GM23338 (cell line): ENCODE measurements at regions not wholly inside any gene's neighbourhood (a gene's known extent, or its start where the extent isn't known, plus 50 kb on each side); places are given as distances from the start of the nearest gene placed in this dataset.

Source experiments
- ATAC-seq: fragments of 200-7000 bp; cut with Tn5 transposase; 3 replicates; pipeline ENCODE4 v1.9.1; 2020
- DNase-seq: peaks from one replicate; pipeline ENCODE4 v3.0.0-alpha.2; 2015; ENCODE audit warnings: low spot score
- H2AFZ ChIP-seq: fragments of 200-600 bp; sonication (generic); 2 replicates; pipeline ENCODE4 v1.8.0; 2016; ENCODE audit warnings: antibody characterized with exemption, mild to moderate bottlenecking, moderate library complexity
- H3F3A ChIP-seq: fragments of 200-600 bp; sonication (generic); replicated peaks from 2 replicates; pipeline ENCODE4 v1.8.0; 2017; ENCODE audit warnings: antibody characterized with exemption, mixed run types, low read depth
- H3K27ac ChIP-seq: fragments of 200-600 bp; sonication (generic); 2 replicates; pipeline ENCODE4 v1.6.1; 2016; ENCODE audit warnings: low read depth
- H3K27me3 ChIP-seq: fragments of 200-600 bp; sonication (generic); 2 replicates; pipeline ENCODE4 v1.8.0; 2016; ENCODE audit warnings: mild to moderate bottlenecking, mixed run types, moderate library complexity; ENCODE audit not compliant: insufficient read depth
- H3K36me3 ChIP-seq: fragments of 200-600 bp; sonication (generic); 2 replicates; pipeline ENCODE4 v1.8.0; 2016; ENCODE audit warnings: mild to moderate bottlenecking; ENCODE audit not compliant: insufficient read depth
- H3K4me1 ChIP-seq: fragments of 200-600 bp; sonication (generic); 2 replicates; pipeline ENCODE4 v1.8.0; 2016; ENCODE audit warnings: mild to moderate bottlenecking, moderate library complexity; ENCODE audit not compliant: insufficient read depth
- H3K4me2 ChIP-seq: fragments of 200-600 bp; sonication (generic); 2 replicates; pipeline ENCODE4 v1.7.1; 2017; ENCODE audit warnings: mixed run types
- H3K4me3 ChIP-seq: fragments of 200-600 bp; sonication (generic); 2 replicates; pipeline ENCODE4 v1.6.1; 2016; ENCODE audit warnings: mixed run types
- H3K79me2 ChIP-seq: fragments of 200-600 bp; sonication (generic); replicated peaks from 2 replicates; pipeline ENCODE4 v1.8.0; 2017; ENCODE audit warnings: mild to moderate bottlenecking; ENCODE audit not compliant: insufficient read depth
- H3K9me2 ChIP-seq: fragments of 200-600 bp; sonication (generic); 2 replicates; pipeline ENCODE4 v1.8.0; 2017; ENCODE audit not compliant: insufficient read depth
- H4K20me1 ChIP-seq: fragments of 200-600 bp; sonication (generic); replicated peaks from 2 replicates; pipeline ENCODE4 v1.8.0; 2017; ENCODE audit warnings: mild to moderate bottlenecking; ENCODE audit not compliant: insufficient read depth
- H3K27ac Mint-ChIP-seq: 2 replicates; pipeline ENCODE4 v1.8.0; 2020; ENCODE audit warnings: inconsistent platforms, mild to moderate bottlenecking, moderate library complexity, mixed read lengths
- H3K27me3 Mint-ChIP-seq: 3 replicates; pipeline ENCODE4 v1.8.0; 2022; ENCODE audit warnings: low read depth, mild to moderate bottlenecking, moderate library complexity, mixed read lengths, inconsistent platforms; ENCODE audit not compliant: insufficient read depth, poor library complexity
- H3K36me3 Mint-ChIP-seq: 3 replicates; pipeline ENCODE4 v1.8.0; 2021; ENCODE audit warnings: low read depth, mild to moderate bottlenecking, inconsistent platforms, moderate library complexity, mixed read lengths
- H3K4me1 Mint-ChIP-seq: 3 replicates; pipeline ENCODE4 v1.8.0; 2020; ENCODE audit warnings: mild to moderate bottlenecking, inconsistent platforms, mixed read lengths
- H3K4me3 Mint-ChIP-seq: 3 replicates; pipeline ENCODE4 v1.8.0; 2021; ENCODE audit warnings: moderate library complexity, mild to moderate bottlenecking, inconsistent platforms, mixed read lengths
- H3K9me3 Mint-ChIP-seq: 3 replicates; pipeline ENCODE4 v1.8.0; 2020; ENCODE audit warnings: moderate library complexity, mild to moderate bottlenecking, inconsistent platforms, mixed read lengths
- CREB1 ChIP-seq: fragments of 250-450 bp; sonication (Bioruptor Pico); IDR thresholded peaks from 2 replicates; pipeline ENCODE4 v1.5.0; 2020; ENCODE audit warnings: low read depth, mild to moderate bottlenecking, moderate library complexity
- CTCF ChIP-seq, 2 experiments: fragments of 200-600 bp in 1 of 2; sonication (generic) in 1 of 2; conservative IDR thresholded peaks; 2 replicates each; pipeline versions ENCODE4 v1.5.1 to v1.6.1; 2016 to 2017; ENCODE audit warnings: antibody characterized with exemption in 2 of 2, low read depth in 2 of 2, mild to moderate bottlenecking in 2 of 2, moderate library complexity in 1 of 2
- ETS1 ChIP-seq: IDR thresholded peaks from 2 replicates; pipeline ENCODE4 v1.6.1; 2016; ENCODE audit warnings: antibody characterized with exemption
- EZH2 ChIP-seq: fragments of 200-600 bp; sonication (generic); IDR thresholded peaks from one replicate; pipeline ENCODE4 v1.8.0; 2017; ENCODE audit warnings: antibody characterized with exemption, mild to moderate bottlenecking, low read depth; ENCODE audit not compliant: unreplicated experiment
- EZH2phosphoT487 ChIP-seq: fragments of 200-600 bp; sonication (generic); IDR thresholded peaks from one replicate; pipeline ENCODE4 v1.8.1; 2018; ENCODE audit warnings: antibody characterized with exemption; ENCODE audit not compliant: unreplicated experiment
- JUNB ChIP-seq: IDR thresholded peaks from one replicate; pipeline ENCODE4 v1.6.1; 2016; ENCODE audit warnings: antibody characterized with exemption; ENCODE audit not compliant: unreplicated experiment
- NANOG ChIP-seq: IDR thresholded peaks from 2 replicates; pipeline ENCODE4 v1.6.1; 2016; ENCODE audit warnings: antibody characterized with exemption, borderline replicate concordance
- POLR2AphosphoS5 ChIP-seq: IDR thresholded peaks from 2 replicates; pipeline ENCODE4 v1.6.1; 2016; ENCODE audit warnings: antibody characterized with exemption, low read depth
- REST ChIP-seq: IDR thresholded peaks from one replicate; pipeline ENCODE4 v1.6.1; 2018; ENCODE audit warnings: antibody characterized with exemption; ENCODE audit not compliant: unreplicated experiment
- STAT1 ChIP-seq: IDR thresholded peaks from one replicate; pipeline ENCODE4 v1.6.1; 2016; ENCODE audit warnings: antibody characterized with exemption; ENCODE audit not compliant: unreplicated experiment
- ZNF114 ChIP-seq: fragments of 250-450 bp; sonication (Bioruptor Pico); IDR thresholded peaks from 2 replicates; pipeline ENCODE4 v1.5.0; 2020; ENCODE audit warnings: mild to moderate bottlenecking, moderate library complexity
- ZNF331 ChIP-seq: fragments of 250-450 bp; sonication (Bioruptor Pico); IDR thresholded peaks from 2 replicates; pipeline ENCODE4 v1.5.0; 2020; ENCODE audit warnings: low read depth, mild to moderate bottlenecking, moderate library complexity
- ZNF462 ChIP-seq: fragments of 250-450 bp; sonication (Bioruptor Pico); IDR thresholded peaks from 2 replicates; pipeline ENCODE4 v1.5.0; 2020; ENCODE audit warnings: mild to moderate bottlenecking, moderate library complexity

- no peaks in the 10 kb centered on the region for H3K4me1 Mint-ChIP-seq
- H3K4me2 ChIP-seq, result no peak overlapping the region
- H3K4me1 ChIP-seq, result no peaks in the 10 kb centered on the region
- H3K9me3 Mint-ChIP-seq, result peaks cover 98% of the 10 kb centered on the region
- TF ChIP-seq ZNF462 (no peak), EZH2 (no peak), ZNF114 (CRISPR knock-in tag) (no peak), REST (no peak), ETS1 (no peak), CTCF (conservative IDR thresholded peaks at IDR 0.05; ENCODE audit: low read depth in 2 of 2) (no peak), EZH2phosphoT487 (no peak), JUNB (no peak), NANOG (no peak), ZNF331 (no peak), POLR2AphosphoS5 (no peak), CREB1 (no peak), STAT1 (no peak)
- H3K27ac ChIP-seq, result no peak overlapping the region
- no peaks in the 10 kb centered on the region for H3K36me3 ChIP-seq
- ATAC-seq (no peak), DNase-seq (no peak)
- H3K27ac Mint-ChIP-seq, result no peak overlapping the region
- H3K36me3 Mint-ChIP-seq, result peaks cover 21% of the 10 kb centered on the region
- no peak overlapping the region for H2AFZ ChIP-seq
- H3F3A ChIP-seq, result no peaks in the 10 kb centered on the region
- H3K4me3 ChIP-seq, result no peak overlapping the region
- H3K4me3 Mint-ChIP-seq, result no peak overlapping the region
- no peaks in the 10 kb centered on the region for H3K79me2 ChIP-seq
- H3K27me3 ChIP-seq, result no peaks in the 10 kb centered on the region
- no peaks in the 10 kb centered on the region for H4K20me1 ChIP-seq
- H3K27me3 Mint-ChIP-seq, result peaks cover 3% of the 10 kb centered on the region
- H3K9me2 ChIP-seq, result no peaks in the 10 kb centered on the region
Observed at GRCh38 chr16:35752012-35752772, 2292.8 kb downstream of the TP53TG3F start.
